Panc1 (cell line): ENCODE measurements at regions not wholly inside any gene's neighbourhood (a gene's known extent, or its start where the extent isn't known, plus 50 kb on each side); places are given as distances from the start of the nearest gene placed in this dataset.

ENCODE experiments used
- POLR2AphosphoS5 ChIP-seq: IDR thresholded peaks from 2 replicates; pipeline ENCODE4 v1.6.1; 2012; ENCODE audit warnings: mild to moderate bottlenecking, low read depth, low read length, moderate library complexity
- SIN3A ChIP-seq: IDR thresholded peaks from 2 replicates; pipeline ENCODE4 v1.6.1; 2012; ENCODE audit warnings: low read depth, mild to moderate bottlenecking, low read length, moderate library complexity, borderline replicate concordance; ENCODE audit not compliant: insufficient read depth
- TF ChIP-seq, protein P1 (sequence below): fragments of 450-650 bp; IDR thresholded peaks from 2 replicates; pipeline ENCODE4 v1.5.1; 2017; ENCODE audit warnings: mild to moderate bottlenecking

DNA sequence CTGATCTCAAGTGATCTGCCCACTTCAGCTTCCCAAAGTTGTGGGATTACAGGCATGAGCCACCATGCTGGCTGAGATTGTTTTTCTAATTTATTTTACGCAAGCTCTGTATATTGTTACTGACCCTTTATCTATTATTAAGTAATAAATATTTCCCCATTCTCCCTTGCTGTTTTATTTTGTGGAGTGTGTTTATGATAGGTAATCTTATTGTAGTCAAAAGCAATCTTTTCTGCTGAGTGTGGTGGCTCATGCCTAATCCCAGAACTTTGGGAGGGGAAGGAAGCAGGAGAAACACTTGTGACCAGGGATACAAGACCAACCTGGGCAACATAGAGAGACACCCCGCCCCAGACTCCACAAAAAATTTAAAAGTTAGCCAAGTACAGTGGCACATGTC lies 55.2 kb upstream of the RTN4 start:
- TF ChIP-seq, protein P1, sequence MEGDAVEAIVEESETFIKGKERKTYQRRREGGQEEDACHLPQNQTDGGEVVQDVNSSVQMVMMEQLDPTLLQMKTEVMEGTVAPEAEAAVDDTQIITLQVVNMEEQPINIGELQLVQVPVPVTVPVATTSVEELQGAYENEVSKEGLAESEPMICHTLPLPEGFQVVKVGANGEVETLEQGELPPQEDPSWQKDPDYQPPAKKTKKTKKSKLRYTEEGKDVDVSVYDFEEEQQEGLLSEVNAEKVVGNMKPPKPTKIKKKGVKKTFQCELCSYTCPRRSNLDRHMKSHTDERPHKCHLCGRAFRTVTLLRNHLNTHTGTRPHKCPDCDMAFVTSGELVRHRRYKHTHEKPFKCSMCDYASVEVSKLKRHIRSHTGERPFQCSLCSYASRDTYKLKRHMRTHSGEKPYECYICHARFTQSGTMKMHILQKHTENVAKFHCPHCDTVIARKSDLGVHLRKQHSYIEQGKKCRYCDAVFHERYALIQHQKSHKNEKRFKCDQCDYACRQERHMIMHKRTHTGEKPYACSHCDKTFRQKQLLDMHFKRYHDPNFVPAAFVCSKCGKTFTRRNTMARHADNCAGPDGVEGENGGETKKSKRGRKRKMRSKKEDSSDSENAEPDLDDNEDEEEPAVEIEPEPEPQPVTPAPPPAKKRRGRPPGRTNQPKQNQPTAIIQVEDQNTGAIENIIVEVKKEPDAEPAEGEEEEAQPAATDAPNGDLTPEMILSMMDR, result no peak
- TF ChIP-seq POLR2AphosphoS5 (no peak), SIN3A (no peak)
